Upper lobe of left lung (tissue), 6 donors: ENCODE measurements at regions not wholly inside any gene's neighbourhood (a gene's known extent, or its start where the extent isn't known, plus 50 kb on each side); places are given as distances from the start of the nearest gene placed in this dataset.

Experiments
- ATAC-seq, 2 donors: fragments of 200-7000 bp; cut with Tn5 transposase; one replicate each; pipeline ENCODE4 v1.9.1; 2022; ENCODE audit warnings: mild to moderate bottlenecking in 2 of 2, moderate library complexity in 2 of 2; ENCODE audit not compliant: low FRiP score in 2 of 2
- DNase-seq, 2 donors: peaks; one replicate each; pipeline ENCODE4 v3.0.0-alpha.2; 2019 to 2020
- H3K27ac ChIP-seq, 4 donors: fragments of 200-600 bp; sonication (generic); one replicate each; pipeline ENCODE4 v1.5.1; 2016 to 2019
- H3K27me3 ChIP-seq, 4 donors: fragments of 200-600 bp; sonication (generic); one replicate each; pipeline ENCODE4 v1.5.1; 2017 to 2019
- H3K36me3 ChIP-seq, 4 donors: fragments of 200-600 bp; sonication (generic); one replicate each; pipeline ENCODE4 v1.5.1; 2016 to 2019
- H3K4me1 ChIP-seq, 4 donors: fragments of 200-600 bp; sonication (generic); one replicate each; pipeline ENCODE4 v1.5.1; 2018 to 2019
- H3K4me3 ChIP-seq, 4 donors: fragments of 200-600 bp; sonication (generic); one replicate each; pipeline ENCODE4 v1.5.1; 2017 to 2019; ENCODE audit warnings: mild to moderate bottlenecking in 2 of 4, moderate library complexity in 1 of 4
- H3K9me3 ChIP-seq, 4 donors: fragments of 200-600 bp; sonication (generic); one replicate each; pipeline ENCODE4 v1.5.1; 2018 to 2019
- CTCF ChIP-seq, 6 experiments: fragments of 450-650 bp in 4 of 6; fragments of 200-600 bp in 2 of 6; sonication (generic) in 2 of 6; IDR thresholded peaks; one replicate each; pipeline ENCODE4 v1.5.1; 2016 to 2019; ENCODE audit warnings: antibody characterized with exemption in 6 of 6
- EP300 ChIP-seq, 4 donors: sonication (generic); formaldehyde crosslinking; IDR thresholded peaks; one replicate each; pipeline ENCODE4 v1.5.1; 2017; ENCODE audit warnings: antibody characterized with exemption in 4 of 4, control low read depth in 2 of 4
- POLR2A ChIP-seq, 4 donors: fragments of 450-650 bp; IDR thresholded peaks; one replicate each; pipeline ENCODE4 v1.5.1; 2016 to 2017; ENCODE audit warnings: antibody characterized with exemption in 4 of 4, mild to moderate bottlenecking in 2 of 4
- POLR2AphosphoS5 ChIP-seq, 2 donors: sonication (generic); formaldehyde crosslinking; IDR thresholded peaks; one replicate each; pipeline ENCODE4 v1.5.1; 2017; ENCODE audit warnings: antibody characterized with exemption in 2 of 2
- WGBS, 2 donors: methylation state at CpG; one replicate each; pipeline ENCODE4 v1.1.5; 2017 to 2018; 5-methylcytosine and 5-hydroxymethylcytosine counted together
- donor health status: DM: no; HTN: no; CAD: no; lungs with moderate emphysema.
- donor health status: DM: no; HTN: yes; CAD: no; lungs with severe emphysema.

- TF ChIP-seq POLR2AphosphoS5 (IDR thresholded peaks at IDR 0.05), result no peak
- TF ChIP-seq EP300 (IDR thresholded peaks at IDR 0.05), result no peak
- TF ChIP-seq CTCF (IDR thresholded peaks at IDR 0.05), result no peak
- Histone ChIP-seq H3K27me3 (no peaks in the 10 kb centered on the region), H3K9me3 (no peaks in the 10 kb centered on the region), H3K36me3 (no peaks in the 10 kb centered on the region), H3K4me1 (peaks cover 0 to 11% (median 5%) of the 10 kb centered on the region in 4 donors), H3K27ac (no peak overlapping the region), H3K4me3 (no peak overlapping the region)
- no peak for ATAC-seq
- WGBS, 2 donors, result 80 to 86% methylated on average over 4 of the region's 4 CpGs
- DNase-seq, result no peak
Observed at GRCh38 chr3:188054541-188054940, 99.4 kb upstream of the LPP start.

- H3K9me3 ChIP-seq, result no peaks in the 10 kb centered on the region
- TF ChIP-seq POLR2AphosphoS5 (IDR thresholded peaks at IDR 0.05) (no peak), CTCF (IDR thresholded peaks at IDR 0.05) (no peak), POLR2A (IDR thresholded peaks at IDR 0.05) (no peak), EP300 (IDR thresholded peaks at IDR 0.05) (no peak)
- ATAC-seq (no peak), DNase-seq (no peak)
- no peaks in the 10 kb centered on the region for H3K27me3 ChIP-seq
- H3K4me1 ChIP-seq, result peaks cover 0 to 11% (median 5%) of the 10 kb centered on the region in 4 donors
- WGBS, 2 donors, result 82 to 87% methylated on average over 6 of the region's 6 CpGs
- H3K36me3 ChIP-seq, result no peaks in the 10 kb centered on the region
- no peak overlapping the region for H3K27ac ChIP-seq
- H3K4me3 ChIP-seq, result no peak overlapping the region
Observed at GRCh38 chr3:188055388-188055787, 98.6 kb upstream of the LPP start.

DNA sequence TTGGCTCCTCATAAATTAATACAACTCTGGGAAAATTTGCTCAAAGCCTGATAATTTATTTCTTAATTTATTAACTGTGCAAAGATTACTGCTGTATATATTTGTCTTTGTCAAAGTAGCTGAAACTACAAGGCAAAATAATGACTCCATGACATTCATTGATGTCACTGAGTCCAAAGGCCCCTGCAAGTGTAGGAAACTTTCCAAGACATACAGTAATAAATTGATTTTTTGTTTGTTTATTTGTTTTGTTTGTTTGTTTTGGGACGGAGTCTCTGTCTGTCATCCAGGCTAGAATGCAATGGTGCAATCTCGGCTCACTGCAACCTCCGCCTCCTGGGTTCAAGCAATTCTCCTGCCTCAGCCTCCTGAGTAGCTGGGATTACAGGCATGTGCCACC, 96.8 kb upstream of the LPP start:
- 76% methylated on average over 3 of the region's 3 CpGs for WGBS, 2 donors
- no peak for DNase-seq
- no peak overlapping the region for H3K4me3 ChIP-seq
- no peak for TF ChIP-seq CTCF (IDR thresholded peaks at IDR 0.05)
- TF ChIP-seq EP300 (IDR thresholded peaks at IDR 0.05), result no peak
- TF ChIP-seq POLR2AphosphoS5 (IDR thresholded peaks at IDR 0.05), result no peak
- TF ChIP-seq POLR2A (IDR thresholded peaks at IDR 0.05), result no peak
- no peak overlapping the region for H3K27ac ChIP-seq
- peaks cover 0 to 11% (median 10%) of the 10 kb centered on the region in 4 donors for H3K4me1 ChIP-seq
- ATAC-seq, result no peak
- H3K36me3 ChIP-seq, result no peaks in the 10 kb centered on the region
- no peaks in the 10 kb centered on the region for H3K27me3 ChIP-seq
- H3K9me3 ChIP-seq, result no peaks in the 10 kb centered on the region

GRCh38 chr3:188058569-188059184, 95.3 kb upstream of the LPP start:
- H3K27ac ChIP-seq, result no peak overlapping the region
- TF ChIP-seq EP300 (IDR thresholded peaks at IDR 0.05) (no peak), CTCF (IDR thresholded peaks at IDR 0.05) (no peak), POLR2A (IDR thresholded peaks at IDR 0.05) (no peak), POLR2AphosphoS5 (IDR thresholded peaks at IDR 0.05) (no peak)

GRCh38 chr3:188059351-188059750, 94.6 kb upstream of the LPP start:
- Histone ChIP-seq H3K9me3 (no peaks in the 10 kb centered on the region), H3K27ac (no peak overlapping the region), H3K27me3 (no peaks in the 10 kb centered on the region), H3K36me3 (no peaks in the 10 kb centered on the region), H3K4me1 (peaks cover 0 to 9% (median 0%) of the 10 kb centered on the region in 4 donors), H3K4me3 (no peak overlapping the region)
- no peak for TF ChIP-seq EP300 (IDR thresholded peaks at IDR 0.05)
- TF ChIP-seq POLR2AphosphoS5 (IDR thresholded peaks at IDR 0.05), result no peak
- TF ChIP-seq POLR2A (IDR thresholded peaks at IDR 0.05), result no peak
- TF ChIP-seq CTCF (IDR thresholded peaks at IDR 0.05), result no peak
- ATAC-seq (no peak), DNase-seq (no peak)
- 62 to 78% methylated on average over 3 of the region's 3 CpGs for WGBS, 2 donors

More at GRCh38 chr3:188058569-188059184, 95.3 kb upstream of the LPP start:
- Histone ChIP-seq H3K4me1 (peaks cover 0 to 9% (median 0%) of the 10 kb centered on the region in 4 donors), H3K4me3 (no peak overlapping the region), H3K36me3 (no peaks in the 10 kb centered on the region), H3K27me3 (no peaks in the 10 kb centered on the region), H3K9me3 (no peaks in the 10 kb centered on the region)
- ATAC-seq (no peak), DNase-seq (no peak)
- WGBS, 2 donors, result 73 to 82% methylated on average over 5 of the region's 5 CpGs
